Keratinocyte (primary cell): ENCODE measurements at regions not wholly inside any gene's neighbourhood (a gene's known extent, or its start where the extent isn't known, plus 50 kb on each side); places are given as distances from the start of the nearest gene placed in this dataset.

Experiments
- EZH2 ChIP-seq: IDR thresholded peaks from one replicate; pipeline ENCODE4 v1.6.1; 2012; ENCODE audit warnings: inconsistent platforms, mild to moderate bottlenecking, low read length, moderate library complexity
- TF ChIP-seq, protein P1 (sequence below), 3 experiments: IDR thresholded peaks in 1 of 3; conservative IDR thresholded peaks in 1 of 3; optimal IDR thresholded peaks in 1 of 3; 2 replicates in 2 of 3; 3 replicates in 1 of 3; pipeline versions ENCODE3 to v1.5.1; 2011; ENCODE audit warnings: low read length in 3 of 3, mild to moderate bottlenecking in 3 of 3, moderate library complexity in 2 of 3, control low read depth in 1 of 3, inconsistent platforms in 1 of 3; ENCODE audit not compliant: insufficient read depth in 2 of 3; ENCODE audit errors: extremely low read depth in 1 of 3

DNA sequence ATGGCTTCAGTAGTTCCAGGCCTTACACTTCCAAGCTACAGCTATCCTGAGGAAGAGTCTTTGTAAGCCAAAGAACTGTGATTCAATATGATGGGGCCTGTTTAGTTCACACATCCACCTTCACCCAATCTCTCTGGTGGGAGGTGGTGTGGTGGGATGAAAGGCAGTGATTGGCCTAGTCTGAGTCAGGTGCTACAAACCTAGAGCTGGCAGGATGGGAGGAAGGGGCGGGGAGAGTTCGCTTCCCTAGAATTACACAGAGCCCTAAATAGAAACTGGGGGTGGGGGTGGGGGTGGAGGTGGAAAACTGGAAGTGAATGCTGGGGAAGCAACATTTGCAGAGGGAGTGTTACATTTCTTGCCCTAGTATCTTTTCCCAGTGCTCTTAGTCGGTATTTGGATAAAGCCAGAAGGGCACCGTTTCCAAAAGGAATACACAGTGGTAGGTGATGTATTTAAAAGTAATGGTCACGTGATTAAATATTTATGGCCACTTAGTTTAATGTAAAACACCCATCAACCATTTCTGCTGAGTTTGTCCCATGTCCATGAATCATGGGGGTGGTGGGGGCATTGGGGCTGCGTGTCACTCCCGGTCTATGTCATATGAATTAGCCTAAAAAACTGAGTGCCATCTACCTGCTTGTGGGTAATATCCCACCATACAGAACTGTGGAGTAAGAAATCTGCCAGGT, 247.6 kb upstream of the PROK2 start:
- TF ChIP-seq, protein P1, sequence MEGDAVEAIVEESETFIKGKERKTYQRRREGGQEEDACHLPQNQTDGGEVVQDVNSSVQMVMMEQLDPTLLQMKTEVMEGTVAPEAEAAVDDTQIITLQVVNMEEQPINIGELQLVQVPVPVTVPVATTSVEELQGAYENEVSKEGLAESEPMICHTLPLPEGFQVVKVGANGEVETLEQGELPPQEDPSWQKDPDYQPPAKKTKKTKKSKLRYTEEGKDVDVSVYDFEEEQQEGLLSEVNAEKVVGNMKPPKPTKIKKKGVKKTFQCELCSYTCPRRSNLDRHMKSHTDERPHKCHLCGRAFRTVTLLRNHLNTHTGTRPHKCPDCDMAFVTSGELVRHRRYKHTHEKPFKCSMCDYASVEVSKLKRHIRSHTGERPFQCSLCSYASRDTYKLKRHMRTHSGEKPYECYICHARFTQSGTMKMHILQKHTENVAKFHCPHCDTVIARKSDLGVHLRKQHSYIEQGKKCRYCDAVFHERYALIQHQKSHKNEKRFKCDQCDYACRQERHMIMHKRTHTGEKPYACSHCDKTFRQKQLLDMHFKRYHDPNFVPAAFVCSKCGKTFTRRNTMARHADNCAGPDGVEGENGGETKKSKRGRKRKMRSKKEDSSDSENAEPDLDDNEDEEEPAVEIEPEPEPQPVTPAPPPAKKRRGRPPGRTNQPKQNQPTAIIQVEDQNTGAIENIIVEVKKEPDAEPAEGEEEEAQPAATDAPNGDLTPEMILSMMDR (optimal IDR thresholded peaks at IDR 0.05 in 1 of 3, IDR thresholded peaks at IDR 0.05 in 1 of 3, conservative IDR thresholded peaks at IDR 0.05 in 1 of 3; ENCODE audit: extremely low read depth in 1 of 3, insufficient read depth in 2 of 3, low read length in 3 of 3): no peak
- no peak for TF ChIP-seq EZH2
